HG03039 (cell line): ENCODE measurements at regions not wholly inside any gene's neighbourhood (a gene's known extent, or its start where the extent isn't known, plus 50 kb on each side); places are given as distances from the start of the nearest gene placed in this dataset.
"Not testable (repeated sequence)": the region's sequence is repeated elsewhere in the genome, so short reads cannot be mapped to it uniquely, and the experiment has no call there.

Source experiments
- ATAC-seq: cut with Tn5 transposase; IDR thresholded peaks from one replicate; pipeline ENCODE4 v1.9.1; 2021; ENCODE audit warnings: mild to moderate bottlenecking, moderate library complexity; ENCODE audit not compliant: unreplicated experiment

DNA sequence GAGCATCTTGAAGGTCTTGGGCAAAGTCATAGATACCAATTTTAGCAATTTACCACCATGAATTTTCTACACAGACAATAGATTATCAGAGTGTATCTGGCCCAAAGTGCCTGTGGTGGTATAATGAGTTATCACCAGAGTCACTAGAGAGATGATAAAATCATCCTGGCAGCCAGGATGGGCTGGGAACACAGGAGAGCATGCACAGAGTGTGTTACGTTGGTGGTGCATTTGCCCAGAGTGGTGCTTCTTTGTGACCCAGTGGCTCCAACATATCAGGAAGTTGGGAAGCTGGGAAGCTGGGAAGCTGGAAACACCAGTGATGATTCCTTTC, 236.7 kb upstream of the PROX1 start:
- ATAC-seq, result no peak

DNA sequence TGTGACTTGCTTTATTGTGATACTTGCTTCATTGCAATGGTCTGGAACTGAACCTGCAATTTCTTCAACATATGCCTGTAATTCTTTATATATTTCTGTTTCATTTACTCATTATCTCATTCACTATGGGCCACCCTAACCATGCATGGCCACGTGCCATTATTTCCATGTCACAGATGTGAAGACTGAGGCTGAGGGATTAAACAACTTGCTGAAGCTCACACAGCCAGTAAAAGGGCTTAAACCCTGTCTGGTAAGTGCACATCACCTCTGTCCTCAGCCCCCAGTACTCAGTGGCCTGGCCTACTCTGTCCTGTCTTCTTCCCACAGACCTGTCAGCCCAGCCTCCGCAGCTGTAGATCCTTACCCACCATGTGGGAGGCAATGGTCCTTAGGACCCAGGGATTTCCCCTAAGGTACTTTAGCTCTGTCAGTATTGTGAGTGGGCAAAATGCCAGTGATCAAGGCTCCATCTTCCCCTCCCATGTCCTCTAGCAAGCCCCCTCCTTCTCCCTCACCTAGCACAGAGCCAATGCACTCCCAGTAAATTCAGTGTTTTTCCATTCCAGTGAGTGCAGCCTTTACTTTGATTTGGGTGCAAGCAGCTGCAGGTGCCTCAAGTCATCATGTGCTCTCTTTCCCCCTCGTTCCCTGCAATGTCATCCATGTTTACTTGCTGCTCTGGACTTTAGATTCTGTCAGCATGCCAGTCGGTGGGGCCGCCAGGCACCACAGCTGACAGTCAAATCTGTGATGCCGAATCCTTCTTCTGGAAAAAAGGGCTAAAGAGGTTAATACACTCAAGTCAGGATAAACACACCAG, 228.2 kb upstream of the PROX1 start:
- no peak for ATAC-seq

DNA sequence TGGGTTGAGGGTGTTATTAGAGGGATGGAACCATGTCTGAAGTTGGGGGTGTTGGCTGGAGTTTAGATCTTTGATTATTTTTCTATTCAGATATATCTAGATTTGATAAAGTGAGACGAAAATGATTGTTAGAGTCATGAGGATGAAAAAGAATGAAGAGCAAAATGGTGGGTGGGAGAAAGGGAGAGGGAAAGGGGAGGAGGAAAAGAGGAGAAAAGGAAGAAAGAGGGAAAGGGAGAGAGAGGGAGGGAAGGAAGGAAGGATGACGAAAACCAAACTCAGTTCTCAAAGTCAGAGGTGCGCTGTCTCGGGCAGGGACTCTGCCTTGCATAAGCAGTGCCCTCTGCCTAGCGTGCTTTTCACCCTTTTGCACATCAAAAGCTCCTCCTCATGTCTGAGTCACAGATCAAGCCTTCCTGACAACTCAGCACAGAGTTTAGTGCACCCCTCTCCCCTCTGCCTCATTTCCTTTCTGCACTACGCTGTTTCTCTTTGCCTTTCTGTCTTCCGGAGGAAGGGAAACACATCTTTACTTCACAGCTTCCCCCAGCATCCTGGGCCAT, 225.8 kb upstream of the PROX1 start:
- ATAC-seq, result no peak

- ATAC-seq, result no peak
Measured at GRCh38 chr1:213767683-213768082, 220.1 kb upstream of the PROX1 start.

DNA sequence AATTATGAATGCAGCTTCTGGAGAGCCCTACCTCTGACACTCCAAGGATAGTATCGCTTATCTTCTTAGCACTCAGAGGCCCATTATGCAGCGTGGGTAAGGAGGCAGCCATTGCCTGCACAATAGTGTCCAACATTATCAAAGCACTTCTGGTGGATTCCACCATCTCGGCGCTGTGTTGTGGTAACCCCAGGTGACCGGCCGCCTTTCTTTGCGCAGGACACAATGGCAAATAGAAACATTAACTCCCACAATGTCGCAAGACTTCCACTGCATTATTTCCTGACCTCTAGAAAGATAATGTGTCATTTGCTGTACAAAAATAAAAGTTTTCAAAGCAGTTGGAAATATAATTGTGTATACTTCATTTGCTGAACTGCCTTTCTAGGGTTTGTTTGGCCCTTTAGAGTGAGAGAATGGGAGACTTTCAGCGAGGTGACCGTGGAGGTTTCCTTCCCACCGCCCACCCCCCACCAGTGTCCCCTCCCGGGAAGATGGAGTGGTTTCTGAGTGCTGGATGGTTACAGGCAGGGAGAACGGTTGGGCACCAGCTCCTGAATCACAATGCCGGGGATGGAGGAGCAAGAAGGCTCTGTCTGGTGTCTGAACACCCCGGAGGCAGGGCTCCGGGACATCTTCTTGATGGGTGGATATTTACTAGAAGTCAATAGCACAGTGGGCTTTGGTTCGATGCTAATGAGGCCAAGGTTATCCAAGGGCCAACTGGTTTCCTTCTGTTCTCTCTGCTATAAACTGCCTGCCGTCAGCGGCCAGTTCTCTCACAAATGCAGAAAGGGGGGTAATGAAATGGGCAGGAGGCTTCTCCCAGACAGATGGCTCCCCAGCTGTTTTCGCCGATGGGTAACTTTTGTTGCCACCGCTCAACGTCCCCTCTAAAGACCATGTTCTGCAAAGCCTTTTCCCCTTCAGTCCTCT, 215.4 kb upstream of the PROX1 start:
- no peak for ATAC-seq

DNA sequence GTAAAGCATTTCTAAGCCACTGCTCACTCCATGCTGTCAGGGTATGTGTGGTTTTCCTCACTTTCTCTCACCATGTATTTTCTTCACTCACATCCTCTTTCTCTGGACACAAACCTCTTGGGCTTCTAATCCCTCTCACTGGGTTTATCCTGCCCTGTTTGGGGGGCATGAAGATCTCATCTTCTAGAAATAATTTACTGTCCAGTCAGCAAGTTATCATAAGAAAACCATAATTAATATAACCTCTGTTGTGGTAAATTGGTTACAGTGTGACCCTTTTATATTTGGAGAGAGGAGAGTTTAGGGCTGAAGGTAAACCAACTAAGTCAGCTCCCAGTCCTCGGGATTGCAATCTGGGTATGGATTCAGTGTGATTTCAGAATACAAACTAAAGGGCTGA, 213.8 kb upstream of the PROX1 start:
- ATAC-seq, result no peak

GRCh38 chr1:213776969-213777368, 210.8 kb upstream of the PROX1 start:
- no peak for ATAC-seq

DNA sequence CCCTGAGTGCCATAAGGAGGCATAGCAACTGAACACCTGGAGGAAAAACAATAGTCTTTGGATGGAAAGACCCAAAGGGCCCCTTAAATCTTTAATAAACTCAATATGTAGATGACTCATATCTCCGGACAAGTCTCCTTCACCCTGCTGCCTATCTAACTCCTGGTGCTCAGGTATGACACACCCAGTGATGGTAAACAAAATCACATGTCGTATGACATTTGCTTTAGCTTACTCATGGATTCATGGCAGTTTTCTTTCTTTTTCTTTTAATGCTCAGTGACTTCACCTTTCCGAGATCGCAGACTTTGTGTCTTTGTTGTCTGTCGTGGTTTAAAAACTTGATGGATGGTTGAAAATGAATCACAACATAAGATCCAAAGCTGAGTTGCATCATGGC, 208.5 kb upstream of the PROX1 start:
- ATAC-seq, result no peak

DNA sequence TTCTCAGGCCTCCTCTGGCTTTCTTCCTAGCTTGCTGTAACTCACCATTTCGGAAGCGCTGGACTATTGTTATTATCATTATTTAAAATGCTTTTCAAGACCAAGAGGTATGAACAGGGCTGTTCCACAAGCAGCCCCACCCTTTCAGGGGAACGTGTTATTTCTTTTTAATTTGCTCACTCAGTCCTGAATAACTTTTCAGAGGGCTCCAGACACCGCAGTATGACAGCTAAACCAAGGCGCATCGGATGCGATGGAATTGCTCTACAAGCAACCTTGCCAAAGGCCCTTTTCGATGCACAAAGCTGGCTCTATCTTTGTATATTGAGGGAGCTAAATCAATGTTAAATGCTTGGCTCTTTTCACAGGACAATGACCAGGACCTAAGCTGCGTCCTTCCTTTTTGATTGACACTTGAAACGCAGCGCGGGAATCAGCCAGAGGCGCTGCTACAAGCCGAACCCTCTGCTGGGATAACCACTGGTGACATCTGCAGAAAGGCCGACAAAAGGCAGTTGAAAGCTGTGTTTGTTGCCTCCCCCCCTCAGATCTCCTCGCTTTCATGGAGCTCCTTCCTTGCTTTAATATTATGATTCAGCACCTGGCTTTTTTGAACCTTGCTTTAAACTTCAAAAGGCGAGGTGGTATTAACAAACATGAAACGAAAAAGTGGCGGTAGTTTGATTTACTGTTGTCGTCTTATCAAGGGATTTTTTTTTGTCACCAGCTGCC, 204.7 kb upstream of the PROX1 start:
- no peak for ATAC-seq

DNA sequence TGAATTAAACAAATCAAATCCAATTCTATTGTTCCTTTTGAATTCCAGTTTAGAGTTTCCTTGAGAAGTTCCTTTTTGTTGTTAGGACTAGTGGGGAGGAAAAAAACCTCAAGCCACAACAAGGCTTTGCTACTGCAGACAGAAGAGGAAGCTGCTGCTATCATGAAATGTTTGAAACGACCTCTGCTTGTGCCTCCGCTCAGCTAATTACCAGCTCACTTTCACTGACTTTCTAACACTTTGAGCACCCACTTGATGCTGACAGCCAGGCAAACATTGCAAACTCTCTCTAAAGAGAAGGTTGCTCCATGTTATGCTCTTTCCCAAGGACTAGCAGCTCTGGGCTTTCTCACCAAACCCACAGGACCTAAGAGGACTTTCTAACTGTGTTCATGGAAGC, 203.9 kb upstream of the PROX1 start:
- no peak for ATAC-seq

GRCh38 chr1:213786683-213787082, 201.1 kb upstream of the PROX1 start:
- ATAC-seq, result no peak

- no peak for ATAC-seq
Measured at GRCh38 chr1:213790565-213790964, 197.2 kb upstream of the PROX1 start.

GRCh38 chr1:213793482-213794067, 194.2 kb upstream of the PROX1 start:
- no peak for ATAC-seq

- no peak for ATAC-seq
Measured at GRCh38 chr1:213796525-213796924, 191.2 kb upstream of the PROX1 start.

- ATAC-seq, result not testable (repeated sequence)
Measured at GRCh38 chr1:213808288-213808687, 179.5 kb upstream of the PROX1 start.

DNA sequence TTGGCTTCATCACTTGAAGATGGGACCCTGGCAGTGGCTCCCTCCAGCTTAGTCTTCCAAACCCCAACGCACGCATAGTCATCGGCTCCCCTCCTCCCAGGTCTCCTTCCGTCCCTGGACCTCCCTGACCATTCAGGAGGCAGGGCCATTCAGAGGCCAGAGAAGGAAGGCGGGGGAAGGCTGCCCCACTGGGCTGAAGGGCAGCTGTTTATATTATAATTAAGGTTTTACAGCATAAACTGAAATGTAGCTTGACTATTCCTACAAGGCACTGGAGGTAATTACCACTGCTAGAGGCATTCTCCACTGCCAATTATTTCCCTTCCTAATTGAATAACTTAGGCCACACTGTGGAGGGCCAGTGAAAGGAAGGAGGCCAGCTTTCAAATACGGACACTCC, 170.6 kb upstream of the PROX1 start:
- no peak for ATAC-seq

DNA sequence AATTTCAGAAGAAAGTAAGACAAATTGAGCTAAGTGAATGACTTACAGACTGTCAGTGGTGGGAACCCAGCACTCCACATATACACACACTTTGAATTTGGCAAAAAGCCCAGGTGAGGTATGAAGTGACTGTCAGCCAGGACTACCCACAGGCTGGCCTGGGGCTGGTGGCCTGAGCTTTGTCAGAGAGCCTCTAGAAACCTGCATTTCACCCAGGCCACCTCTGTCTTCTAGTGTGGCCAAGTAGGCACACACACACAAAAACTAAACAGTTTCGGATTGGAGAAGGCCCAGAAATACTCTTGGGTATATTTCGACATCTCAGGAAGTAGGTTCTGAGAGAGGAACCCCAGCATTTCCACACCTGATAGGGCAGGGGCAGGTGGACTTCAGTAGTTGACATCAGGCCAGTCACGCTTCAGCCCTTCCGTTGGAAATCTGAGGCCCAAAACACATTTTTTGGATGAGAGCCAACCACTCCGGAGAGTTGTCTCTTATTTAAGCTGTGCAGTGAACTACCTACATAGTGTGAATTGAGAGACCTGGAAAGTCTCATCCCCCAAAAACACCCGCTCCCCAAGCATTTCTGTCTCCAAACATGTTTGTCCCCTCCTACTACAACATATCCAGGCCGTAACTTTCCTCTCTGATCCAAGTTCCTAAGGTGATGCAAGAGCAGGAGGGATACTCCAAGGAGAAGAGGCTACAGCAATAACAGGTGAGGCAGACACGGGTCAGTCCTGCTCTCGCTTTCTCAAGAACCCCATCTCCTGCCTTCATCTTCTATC, 167.2 kb upstream of the PROX1 start:
- ATAC-seq, result no peak

DNA sequence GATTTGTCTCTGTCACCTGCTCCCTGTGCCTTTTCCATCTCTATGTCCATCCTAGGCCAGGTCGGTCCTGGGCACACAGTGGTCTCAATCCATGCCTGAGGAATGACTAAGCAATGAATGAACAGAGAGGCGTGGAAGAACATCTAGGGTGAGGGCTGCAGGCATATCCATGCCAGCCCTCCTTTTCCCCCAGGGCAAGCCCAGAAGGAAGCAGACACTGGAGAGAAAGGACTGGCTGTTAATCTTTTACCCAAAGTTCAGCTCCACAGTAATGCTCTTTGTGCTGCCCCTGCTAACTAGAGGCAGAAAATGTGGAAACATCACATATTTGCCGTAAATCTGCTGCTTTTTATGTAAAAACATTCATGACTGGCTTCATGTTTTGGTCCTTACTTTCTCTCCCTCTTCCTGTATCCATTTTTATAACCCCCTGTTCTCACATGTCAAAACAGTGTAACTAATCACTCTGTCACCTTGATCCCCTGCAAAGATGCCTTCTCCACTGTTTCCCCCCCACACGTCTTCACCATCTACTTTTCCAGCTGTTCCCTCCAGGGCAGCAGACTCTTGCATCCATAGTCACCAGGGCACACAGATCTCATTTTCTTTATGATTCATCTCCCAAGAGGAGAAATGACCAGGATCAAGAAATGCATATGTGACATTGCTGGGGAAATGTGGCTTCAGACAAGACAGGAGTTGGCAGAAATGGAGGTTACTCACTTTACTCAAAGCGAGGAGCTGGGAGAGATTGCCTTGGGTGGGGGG, 166.4 kb upstream of the PROX1 start:
- no peak for ATAC-seq

DNA sequence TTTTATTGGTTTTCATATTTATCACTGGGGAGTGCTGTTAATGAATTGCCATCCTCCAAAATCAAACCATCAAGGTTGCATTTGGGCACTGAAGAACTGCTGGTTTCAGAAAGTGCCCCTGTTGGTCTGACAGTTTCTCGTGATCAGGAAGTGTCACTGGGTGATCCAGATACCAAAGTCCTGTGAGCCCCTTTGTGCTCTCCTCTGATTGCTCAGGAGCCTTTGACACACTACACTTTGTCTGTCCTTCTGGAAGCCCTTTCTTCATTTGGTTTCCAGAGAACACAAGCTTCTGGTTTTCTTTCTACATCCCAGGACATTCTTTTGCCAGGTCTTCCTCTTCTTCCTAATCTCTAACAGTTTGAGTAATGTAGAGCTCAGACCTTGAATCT, 165.8 kb upstream of the PROX1 start:
- no peak for ATAC-seq
